ENCODE measurements at regions not wholly inside any gene's neighbourhood (a gene's known extent, or its start where the extent isn't known, plus 50 kb on each side); places are given as distances from the start of the nearest gene placed in this dataset.

DNA sequence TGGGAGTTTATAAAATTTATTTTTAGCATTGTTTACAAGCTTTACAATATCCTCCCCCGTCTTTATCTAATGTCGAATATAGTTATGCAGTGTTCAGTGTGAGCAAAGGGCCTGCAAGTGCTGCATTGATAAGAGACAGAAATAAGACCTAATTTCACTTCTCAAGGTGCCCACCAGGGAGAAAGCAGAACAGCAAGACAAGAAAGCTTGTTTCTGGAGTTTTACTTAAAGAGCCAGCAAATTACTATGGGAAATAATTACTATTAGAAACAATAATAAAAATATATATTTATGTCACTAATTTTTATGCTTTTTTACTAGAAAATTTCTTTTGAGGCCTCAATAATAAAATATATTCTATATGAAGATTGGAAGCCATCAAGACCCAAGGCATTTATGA is 2677.7 kb downstream of the ARAP2 start:
- ATAC-seq: no peak

DNA sequence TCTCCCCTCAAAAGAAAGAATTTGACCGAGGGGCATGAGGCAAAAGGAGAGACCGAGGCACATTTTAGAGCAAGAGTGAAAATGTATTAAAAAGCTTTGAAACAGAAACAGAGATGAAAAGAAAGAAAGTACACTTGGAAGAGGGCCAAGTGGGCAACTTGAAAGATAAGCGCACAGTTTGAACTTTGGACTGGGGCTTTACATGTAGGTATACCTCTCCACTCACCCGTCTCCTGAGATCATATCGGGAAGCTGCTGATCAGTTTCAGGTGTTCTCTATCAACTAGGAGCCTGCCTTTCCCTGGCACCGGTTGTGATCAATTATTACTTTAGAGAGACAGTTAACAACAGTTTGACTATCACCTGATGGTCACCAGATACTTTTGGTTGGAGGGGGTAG is 2666.5 kb downstream of the ARAP2 start:
- ATAC-seq: no peak

DNA sequence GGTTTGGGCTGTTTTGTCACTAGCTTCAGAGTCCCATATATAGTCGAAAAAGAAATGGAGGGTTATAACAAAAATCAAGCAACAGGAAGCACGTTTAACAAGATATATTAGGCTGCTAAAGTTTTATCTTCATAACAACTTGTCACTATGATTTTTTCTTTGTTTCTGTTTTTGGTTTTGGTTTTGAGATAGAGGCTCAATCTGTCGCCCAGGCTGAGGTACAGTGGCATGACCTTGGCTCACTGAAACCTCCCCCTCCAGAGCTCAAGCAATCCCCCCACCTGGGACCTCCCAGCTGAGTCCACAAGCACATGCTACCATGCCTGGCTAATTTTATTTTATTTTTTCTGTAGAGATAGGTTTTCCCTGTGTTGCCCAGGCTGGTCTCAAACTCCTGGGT is 2664.4 kb downstream of the ARAP2 start:
- ATAC-seq: no peak

DNA sequence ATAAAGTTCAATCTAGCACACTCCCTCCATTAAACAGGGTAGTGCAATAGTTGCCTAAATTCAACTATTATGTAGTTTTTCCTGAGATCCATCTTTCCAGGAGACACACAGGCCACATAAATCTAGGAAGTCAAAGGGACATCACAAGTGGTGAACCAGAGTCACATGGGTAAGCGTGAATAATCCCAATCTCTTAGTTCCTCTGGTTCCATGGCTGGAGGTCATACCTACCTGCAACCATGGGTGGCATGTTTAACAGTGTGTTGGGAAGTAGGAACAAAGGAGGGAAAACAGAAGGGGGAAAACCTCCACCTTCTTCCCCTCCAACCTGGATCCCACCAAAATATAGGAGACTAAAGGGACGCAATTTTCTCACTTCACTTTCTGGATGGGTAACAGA is 2651.6 kb downstream of the ARAP2 start:
- ATAC-seq: no peak

DNA sequence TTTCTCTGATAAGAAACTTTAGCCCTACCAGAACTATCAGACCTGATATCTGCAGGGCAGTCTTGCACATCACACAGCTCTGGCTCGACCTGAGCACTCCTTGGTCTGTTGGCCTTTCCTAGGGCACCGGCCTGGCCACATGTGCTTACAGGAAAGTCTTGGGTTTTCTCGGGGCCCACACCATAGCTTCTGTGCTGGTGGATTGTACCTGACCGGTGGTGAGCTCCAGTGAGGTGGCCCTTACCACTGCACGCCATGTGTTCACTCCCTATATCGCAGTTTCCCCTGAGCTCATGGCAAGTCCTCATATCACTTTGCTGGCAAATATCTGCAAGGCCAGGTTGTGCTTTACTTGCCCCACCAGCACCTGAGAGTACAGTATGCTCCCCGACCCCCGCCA is 2637.4 kb downstream of the ARAP2 start:
- no peak for ATAC-seq

DNA sequence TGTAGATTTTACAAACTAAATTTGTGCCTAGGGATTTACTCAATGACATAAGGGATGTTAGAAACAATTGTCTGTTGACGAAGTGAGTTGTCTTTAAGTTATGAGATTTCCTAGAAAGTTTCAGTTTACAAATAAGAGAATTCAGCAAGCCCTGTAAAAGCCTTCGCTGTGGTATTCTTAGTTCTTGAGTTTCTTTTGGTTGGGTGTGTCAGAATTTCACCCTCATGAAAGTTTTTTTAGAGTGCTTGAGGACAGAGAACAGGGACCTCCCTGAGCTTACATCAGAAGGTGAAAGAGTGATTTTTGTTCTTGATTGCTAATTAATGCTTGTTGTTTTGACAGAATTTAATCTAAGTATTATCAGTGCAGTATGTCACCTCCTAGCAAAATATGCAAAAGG is 2628.2 kb downstream of the ARAP2 start:
- no peak for ATAC-seq

DNA sequence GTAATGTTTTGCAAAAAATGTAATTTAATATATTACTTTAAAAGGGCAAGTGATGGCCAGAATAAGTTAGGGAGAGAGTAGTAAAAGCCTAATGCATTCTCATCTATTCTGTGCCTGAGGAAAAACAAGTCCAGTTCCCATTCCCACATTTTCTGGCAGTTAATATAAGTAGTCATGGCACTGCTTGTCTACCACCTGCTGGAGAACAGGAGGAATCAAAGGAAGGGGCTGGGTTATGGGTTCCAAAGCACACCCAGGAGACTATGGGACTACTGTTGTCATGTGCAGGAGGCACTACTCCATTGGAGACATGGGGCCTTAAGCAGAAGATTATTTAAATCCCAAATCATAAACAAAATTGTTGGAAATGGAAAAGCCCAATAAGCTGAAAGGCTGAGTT is 2618.6 kb downstream of the ARAP2 start:
- no peak for ATAC-seq

DNA sequence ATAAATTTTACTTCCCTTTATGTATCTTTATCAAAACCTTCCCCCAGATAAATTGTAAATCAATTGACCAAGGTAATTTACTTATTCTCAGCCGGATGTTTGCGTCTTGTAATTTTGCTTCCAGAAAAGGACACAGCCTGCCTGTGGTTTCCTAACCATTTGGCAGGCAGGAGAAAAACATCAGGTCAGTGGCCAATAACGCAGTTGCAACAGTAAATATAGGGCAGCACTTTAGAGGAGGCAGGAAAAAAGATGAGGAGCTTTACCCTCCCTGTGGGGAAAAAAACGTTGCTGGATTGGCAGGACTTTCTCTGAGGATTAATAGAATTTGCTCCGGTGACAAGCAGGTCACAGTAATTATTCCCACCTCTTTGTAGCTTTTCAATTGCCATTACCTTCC is 2618.1 kb downstream of the ARAP2 start:
- no peak for ATAC-seq

DNA sequence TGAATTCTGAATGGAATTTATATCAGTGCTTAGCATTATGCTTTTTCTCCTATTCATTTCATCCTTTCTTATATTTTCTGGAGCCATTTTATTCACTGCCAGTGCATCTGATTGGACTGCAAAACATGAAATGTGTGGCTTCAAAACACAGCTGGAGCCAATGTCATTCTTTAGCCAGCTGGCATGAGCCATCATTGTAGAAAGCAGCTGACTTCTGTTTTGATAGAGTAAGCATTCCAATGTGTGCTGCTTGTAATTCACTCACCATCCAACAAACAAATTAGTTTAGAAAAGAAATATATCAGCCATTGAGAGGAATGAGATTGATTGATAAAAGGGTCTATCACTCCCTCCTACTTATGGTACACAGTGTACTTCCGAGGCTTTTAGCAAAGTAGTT is 2616.0 kb downstream of the ARAP2 start:
- ATAC-seq: no peak

DNA sequence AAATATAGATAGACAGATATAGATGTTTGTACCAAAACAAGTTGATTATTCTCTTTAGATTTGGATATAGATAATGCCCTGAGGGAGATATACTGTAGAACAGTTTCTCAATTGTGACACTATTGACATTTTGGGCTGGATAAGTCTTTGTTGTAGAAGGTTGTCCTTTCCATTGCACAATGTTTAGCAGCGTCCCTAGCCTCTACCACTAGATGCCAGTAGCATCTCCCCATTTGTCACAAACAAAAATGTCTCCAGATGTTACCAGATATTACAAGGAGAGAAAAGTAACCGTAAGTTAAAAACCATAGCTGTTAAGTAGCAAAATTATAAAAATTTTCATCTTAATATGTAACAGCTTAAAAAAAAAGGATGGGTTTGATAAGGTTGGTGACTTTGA is 2595.3 kb downstream of the ARAP2 start:
- no peak for ATAC-seq

DNA sequence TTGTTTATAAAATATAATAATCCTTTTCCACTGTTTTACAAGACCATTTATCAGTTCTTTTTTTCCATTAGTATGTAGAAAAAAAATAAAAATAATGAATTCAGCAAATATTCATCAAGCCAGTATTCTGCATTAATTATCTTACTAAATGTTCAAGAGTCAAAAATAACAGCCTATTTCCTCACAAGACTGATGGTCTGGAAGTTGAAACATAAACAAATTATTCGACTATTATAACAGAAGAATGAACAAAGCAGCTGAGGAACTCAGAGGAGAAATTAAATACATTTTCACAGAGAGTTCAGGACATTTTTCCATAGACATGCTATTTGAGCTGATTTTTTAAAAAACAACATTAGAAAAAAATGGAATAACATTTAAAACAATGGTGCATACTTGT is 2594.8 kb downstream of the ARAP2 start:
- ATAC-seq: no peak

DNA sequence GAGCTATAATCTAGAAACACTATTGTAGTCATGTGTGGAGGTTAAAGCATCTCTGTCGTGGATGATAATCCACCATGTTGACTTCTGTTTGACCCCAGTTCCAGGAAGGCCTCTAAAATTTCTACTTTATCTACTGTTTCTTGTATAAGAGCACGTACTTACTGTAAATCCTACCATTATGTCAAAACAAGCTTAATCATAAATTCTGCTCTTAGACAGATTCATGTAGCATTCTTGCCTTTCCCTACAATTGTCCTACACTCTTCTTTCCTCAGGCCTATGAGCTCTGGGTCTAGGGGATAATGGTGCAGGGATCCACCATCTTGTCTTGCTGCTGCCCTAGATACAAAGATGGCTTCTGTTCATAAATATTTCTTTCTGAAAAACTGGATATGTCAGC is 2594.3 kb downstream of the ARAP2 start:
- ATAC-seq: no peak

DNA sequence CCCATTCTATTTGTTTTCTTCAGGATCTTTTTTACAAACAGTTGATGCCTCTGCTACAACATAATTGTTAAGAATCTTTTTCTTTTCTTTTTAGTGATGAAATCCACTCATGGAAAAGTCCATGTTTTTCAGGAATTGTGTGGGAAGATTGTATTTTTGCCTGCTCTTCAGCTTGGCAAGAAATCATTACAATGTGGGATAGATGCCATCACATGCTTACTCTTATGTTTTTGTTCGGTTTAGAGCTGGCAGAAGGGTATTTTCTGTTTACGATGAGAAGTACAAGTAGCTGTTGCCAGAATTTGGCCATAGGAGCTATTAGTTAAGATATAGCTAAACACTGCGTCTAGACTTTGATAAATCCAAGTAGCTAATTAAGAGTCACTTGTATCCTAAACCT is 2585.3 kb downstream of the ARAP2 start:
- no peak for ATAC-seq

DNA sequence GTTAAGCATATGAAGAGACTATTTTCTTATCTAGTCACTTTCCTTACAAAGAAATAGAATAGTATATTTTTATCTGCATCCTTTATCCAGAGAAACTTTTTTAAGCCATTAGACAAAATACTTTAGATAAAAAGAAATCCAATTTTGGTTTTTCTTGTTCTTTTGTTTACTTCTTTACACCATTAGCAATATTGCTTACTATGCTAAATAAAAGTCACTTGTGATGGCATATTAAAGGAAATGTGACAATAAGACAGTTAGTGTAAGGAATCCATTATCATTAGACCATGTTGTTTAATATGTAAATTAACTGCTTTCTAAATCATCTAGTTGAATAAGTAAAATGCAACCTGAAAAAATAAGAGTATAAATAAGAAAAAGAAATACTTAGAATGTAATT is 2582.7 kb downstream of the ARAP2 start:
- no peak for ATAC-seq

DNA sequence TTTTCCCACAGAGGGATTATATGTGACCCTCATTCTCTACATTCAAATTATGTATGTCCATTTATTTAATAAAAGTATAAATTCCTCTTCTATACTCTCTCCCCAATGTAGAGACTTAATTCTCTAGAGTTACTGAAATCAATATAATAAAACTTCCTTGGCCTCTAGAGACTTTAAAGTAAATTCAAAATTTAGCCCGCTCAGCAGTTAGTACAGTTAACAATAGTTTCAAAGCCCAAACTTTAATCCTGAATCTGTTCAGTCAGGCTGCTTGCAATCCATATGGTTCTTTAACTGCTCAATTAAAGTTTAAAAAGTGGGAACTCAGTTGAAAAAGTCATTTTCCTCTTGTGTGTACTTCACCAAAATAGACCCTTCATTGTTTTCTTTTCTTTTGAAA is 2558.4 kb downstream of the ARAP2 start:
- ATAC-seq: no peak

DNA sequence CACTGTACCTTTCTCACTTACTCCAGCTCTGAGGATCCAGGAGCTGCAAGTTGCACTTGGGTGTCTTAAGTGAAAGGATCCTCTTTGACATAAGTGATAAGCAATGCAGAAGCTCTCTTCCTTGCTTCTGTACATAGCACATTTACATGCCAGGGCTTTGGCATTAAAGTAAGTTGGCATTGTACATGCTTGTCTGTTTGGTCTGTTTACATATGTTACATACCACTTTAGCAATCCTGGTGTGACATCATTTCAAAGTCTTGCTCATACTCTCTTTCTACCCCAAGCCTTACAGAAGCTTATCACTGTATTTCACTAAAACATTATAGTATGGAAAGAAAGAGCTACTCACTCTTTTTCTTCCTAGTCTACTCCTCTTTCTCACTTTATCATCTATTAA is 2548.3 kb downstream of the ARAP2 start:
- no peak for ATAC-seq

DNA sequence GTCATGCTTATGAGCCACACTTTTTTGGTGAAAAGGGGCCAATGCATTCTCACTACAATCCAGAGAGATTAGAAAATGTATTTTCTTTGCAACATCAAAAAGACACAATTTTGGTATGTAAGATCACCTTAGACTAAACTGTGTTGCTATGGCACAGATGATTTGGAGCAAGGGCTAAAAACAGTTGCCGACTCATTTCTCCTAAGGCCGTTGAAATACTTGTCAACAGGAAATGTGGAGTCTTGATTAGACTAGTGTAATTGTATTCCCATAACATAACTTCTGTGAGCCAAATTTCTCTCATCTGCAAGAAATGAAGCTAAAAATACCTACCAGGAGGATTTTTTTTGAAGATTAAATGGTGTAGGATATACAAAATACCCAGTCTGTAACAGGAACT is 2547.7 kb downstream of the ARAP2 start:
- ATAC-seq: no peak

DNA sequence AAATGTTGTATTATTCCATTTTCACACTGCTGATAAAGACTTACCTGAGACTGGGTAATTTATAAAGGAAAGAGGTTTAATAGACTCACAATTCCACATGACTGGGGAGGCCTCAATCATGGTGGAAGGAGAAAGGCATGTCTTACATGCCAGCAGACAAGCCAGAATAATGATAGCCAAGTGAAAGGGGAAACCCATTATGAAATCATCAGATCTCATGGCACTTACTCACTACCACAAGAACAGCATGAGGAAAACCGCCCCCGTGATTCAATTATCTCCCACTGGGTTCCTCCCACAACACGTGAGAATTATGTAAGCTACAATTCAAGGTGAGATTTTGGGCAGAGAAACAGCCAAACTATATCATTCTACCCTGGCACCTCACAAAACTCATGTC is 2535.1 kb downstream of the ARAP2 start:
- ATAC-seq: no peak

DNA sequence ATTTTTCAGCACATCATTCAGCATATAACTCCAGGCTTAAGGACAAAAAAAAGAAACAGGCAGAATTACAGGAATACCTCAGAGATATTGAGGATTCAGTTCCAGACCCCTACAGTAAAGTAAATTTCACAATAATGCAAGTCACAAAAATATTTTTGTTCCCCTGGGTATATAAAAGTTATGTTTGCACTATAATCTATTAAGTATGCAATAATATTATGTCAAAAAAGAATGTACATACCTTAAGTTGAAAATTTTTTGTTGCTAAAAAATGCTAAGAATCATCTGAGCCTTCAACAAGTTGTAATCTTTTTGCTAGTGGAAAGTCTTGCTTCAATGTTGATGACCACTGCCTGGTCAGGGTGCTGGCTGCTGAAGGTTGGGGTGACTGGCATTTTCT is 2532.5 kb downstream of the ARAP2 start:
- no peak for ATAC-seq

DNA sequence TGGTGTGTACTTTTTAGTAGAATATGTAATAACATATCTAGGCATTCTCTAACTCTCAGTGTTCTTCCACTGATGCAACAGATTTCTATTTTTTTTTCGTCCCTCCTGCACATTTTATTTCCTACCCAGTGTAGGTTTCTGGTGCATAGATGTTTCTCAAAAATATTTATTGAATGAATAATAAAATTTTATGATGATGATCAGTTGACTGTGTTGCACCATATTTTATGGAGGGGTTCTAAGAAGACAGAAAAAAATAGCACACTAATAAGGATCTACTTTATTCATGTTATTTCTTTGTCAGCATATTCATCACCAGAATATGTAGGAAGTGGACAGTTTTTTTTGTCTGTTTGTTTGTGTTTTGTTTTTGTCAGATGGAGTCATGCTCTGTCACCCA is 2529.3 kb downstream of the ARAP2 start:
- ATAC-seq: no peak

DNA sequence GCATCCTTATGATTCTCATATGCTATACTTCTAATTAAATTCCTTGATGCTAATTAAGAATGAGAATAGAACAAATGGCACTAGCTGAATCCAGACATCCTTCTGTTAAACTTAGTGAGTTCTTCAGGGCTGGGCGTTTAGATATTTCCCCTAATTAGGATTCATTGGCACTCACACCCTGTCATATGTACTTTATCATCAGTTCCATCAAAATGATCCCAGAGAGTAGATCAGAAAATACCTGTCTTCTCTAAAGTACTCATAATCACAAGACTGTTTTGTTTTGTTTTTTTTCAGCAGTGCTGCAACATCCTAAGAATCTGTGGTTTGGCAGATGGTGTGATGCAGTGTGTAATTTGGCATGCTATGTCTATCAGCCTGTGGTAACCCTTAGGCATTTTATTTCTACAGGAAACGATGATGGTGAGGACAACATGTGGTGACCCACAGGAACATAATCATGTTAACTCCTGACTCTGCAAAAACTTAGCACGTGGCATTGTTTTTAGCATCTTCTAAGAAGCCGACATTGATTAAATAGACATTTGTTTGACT is 2528.4 kb downstream of the ARAP2 start:
- no peak for ATAC-seq

DNA sequence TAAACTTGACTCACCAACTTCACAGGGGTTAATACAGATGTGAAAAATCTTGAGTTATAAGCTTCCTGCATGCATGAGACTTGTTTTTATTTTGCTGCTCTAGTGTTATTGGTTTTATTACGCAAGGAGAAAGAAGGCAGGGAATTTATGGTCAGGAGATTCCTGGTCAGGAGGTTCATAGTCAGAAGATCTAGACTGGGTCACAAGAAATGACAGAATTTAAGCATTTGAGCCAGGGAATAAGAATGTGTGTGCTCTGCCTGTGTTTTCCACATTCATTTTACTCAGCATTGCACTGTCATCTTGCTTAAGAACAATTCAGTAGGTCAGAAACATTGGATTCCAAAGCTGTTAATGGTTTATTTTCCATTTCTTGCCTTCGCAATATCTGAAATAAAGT is 2522.1 kb downstream of the ARAP2 start:
- ATAC-seq: no peak

DNA sequence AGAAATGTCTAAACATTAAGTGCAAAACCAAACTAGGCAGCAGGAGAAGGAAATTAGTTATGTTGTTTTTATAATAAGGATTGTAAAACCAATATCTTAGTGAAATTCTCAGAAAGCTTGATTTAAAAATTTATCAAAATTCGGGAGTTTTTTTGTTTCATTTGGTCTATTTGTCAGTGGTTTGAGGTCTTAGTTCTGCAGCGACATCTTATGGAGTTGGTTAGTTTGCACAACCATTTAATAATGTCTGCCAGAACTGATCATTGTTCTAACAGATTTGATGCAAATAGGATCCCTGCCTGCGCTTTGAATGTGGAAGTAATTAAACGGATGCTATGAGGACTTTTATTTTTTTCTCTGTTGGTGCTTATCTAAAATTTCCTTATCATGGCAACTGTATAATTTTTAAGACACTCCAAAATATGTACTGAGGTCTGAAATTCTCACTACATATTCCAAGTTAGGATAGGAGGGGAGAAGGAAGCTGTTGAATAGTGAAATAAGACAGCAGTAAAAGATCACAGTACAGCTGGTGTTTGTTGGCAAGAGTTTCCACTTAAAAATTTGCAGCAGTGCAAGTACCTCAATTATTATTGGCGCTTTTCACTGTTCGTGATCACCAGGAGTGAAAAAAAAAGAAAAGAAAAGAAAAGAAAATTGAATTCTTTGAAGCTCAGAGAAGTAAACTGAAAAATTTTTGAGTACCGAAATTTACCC is 2521.4 kb downstream of the ARAP2 start:
- ATAC-seq: no peak

DNA sequence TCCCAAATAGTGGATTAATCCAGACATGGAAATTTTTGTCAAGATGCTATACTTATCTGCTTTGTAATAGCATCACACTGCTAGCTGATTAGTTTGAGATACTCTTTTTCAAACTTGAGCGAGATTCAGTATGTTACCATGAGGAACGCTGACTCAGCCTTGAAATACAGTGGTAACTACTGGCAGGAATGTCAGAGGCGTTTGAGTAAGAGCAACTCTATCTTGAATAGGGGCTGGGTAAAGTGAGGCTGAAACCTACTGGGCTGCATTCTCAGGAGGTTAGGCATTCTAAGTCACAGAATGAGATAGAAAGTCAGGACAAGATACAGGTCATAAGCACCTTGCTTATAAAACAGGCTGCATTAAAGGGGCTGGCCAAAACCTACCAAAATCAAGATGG is 2519.6 kb downstream of the ARAP2 start:
- no peak for ATAC-seq

DNA sequence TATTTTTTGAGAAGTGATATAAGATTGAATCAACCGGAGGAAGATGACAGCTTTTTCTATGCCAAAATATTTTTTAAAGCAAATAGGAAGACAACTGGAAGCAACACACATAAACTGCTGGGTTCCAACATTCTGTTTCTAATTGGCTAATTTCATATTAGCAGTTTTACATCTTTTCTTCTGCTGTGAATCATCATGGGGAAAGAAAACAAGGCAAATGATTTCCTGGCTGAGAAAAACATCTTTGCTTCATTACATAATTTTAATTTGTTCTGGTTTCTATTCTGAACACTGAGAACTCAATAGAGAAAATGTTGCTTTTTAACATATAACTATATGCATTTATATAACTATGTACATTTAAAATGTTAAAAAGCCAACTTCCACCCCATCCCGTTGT is 2518.5 kb downstream of the ARAP2 start:
- ATAC-seq: no peak

Data from esophagus mucosa (tissue), 1 donor.